KOPT-K1 (cell line): ENCODE measurements at regions not wholly inside any gene's neighbourhood (a gene's known extent, or its start where the extent isn't known, plus 50 kb on each side); places are given as distances from the start of the nearest gene placed in this dataset.

Source experiments
- H3K27ac ChIP-seq: fragments of 200-600 bp; sonication (generic); 2 replicates; pipeline ENCODE4 v1.5.1; 2016; ENCODE audit warnings: antibody characterized with exemption, mild to moderate bottlenecking, low read depth, low read length; ENCODE audit not compliant: poor library complexity, severe bottlenecking
- H3K36me3 ChIP-seq: fragments of 200-600 bp; sonication (generic); 2 replicates; pipeline ENCODE4 v1.5.1; 2017; ENCODE audit warnings: antibody characterized with exemption, mild to moderate bottlenecking, low read length, moderate library complexity; ENCODE audit not compliant: insufficient read depth
- H3K9me3 ChIP-seq: fragments of 200-600 bp; sonication (generic); 2 replicates; pipeline ENCODE4 v1.5.1; 2017; ENCODE audit warnings: antibody characterized with exemption, low read length, mild to moderate bottlenecking; ENCODE audit not compliant: insufficient read depth, poor library complexity, severe bottlenecking

- Histone ChIP-seq H3K9me3 (no peaks in the 10 kb centered on the region), H3K36me3 (no peaks in the 10 kb centered on the region), H3K27ac (no peak overlapping the region)
Measured at GRCh38 chr7:46296526-46296925, 375.5 kb upstream of the IGFBP3 start.

DNA sequence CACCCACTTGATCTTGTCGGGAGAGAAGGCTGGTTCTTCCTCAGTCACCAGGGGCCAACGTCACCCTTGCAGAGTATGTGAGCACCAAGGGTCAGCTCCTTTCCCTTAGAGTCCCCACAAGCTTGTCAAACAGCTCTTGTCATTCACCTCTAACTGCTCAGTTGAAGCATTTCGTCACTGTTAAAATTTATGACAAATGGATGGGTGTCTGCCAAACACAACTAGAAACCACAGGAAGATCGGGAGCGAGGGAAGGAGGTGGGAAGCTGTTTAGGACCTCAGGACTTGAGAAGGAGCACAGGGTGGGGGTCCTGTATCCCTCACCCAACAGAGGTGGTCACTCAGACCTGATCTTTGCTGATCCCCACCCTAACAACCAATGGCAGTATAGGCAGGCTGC, 373.3 kb upstream of the IGFBP3 start:
- no peaks in the 10 kb centered on the region for H3K36me3 ChIP-seq
- H3K27ac ChIP-seq = no peak overlapping the region
- no peaks in the 10 kb centered on the region for H3K9me3 ChIP-seq

- Histone ChIP-seq H3K27ac (no peak overlapping the region), H3K36me3 (no peaks in the 10 kb centered on the region), H3K9me3 (no peaks in the 10 kb centered on the region)
Measured at GRCh38 chr7:46292741-46293140, 371.7 kb upstream of the IGFBP3 start.

DNA sequence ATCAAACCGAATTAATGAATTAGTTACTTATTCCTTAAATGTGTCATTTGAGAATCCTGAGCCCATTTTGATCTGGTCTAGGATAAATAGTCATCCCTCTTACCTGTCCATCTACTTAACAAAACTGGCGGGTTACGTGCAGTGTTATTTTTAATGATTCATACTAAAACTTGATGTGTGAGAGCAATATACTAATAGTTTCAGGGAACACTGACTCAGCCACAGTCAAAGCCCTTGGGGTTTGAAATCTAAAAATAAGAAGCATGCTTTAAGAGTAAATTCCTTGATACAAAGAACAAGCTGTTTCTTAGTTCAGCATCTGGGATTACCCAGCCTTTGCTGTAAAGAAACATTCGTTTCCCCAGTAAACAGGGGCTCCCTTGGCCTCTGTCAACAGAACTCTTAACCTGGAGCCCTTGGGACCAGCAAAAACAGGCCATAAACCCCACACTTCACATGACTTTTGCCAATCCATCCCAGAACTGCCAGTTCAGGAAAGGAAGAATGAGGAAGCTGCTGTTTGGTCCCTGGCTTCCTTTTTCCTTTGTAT, 370.6 kb upstream of the IGFBP3 start:
- Histone ChIP-seq H3K27ac (no peak overlapping the region), H3K36me3 (no peaks in the 10 kb centered on the region), H3K9me3 (no peaks in the 10 kb centered on the region)

GRCh38 chr7:46291050-46291438, 370.0 kb upstream of the IGFBP3 start:
- H3K27ac ChIP-seq = no peak overlapping the region

GRCh38 chr7:46290374-46291049, 369.4 kb upstream of the IGFBP3 start:
- Histone ChIP-seq H3K36me3 (no peaks in the 10 kb centered on the region), H3K27ac (no peak overlapping the region), H3K9me3 (no peaks in the 10 kb centered on the region)

More at GRCh38 chr7:46291050-46291438, 370.0 kb upstream of the IGFBP3 start:
- Histone ChIP-seq H3K36me3 (no peaks in the 10 kb centered on the region), H3K9me3 (no peaks in the 10 kb centered on the region)

GRCh38 chr7:46288861-46289260, 367.8 kb upstream of the IGFBP3 start:
- no peak overlapping the region for H3K27ac ChIP-seq
- H3K36me3 ChIP-seq = no peaks in the 10 kb centered on the region
- no peaks in the 10 kb centered on the region for H3K9me3 ChIP-seq

DNA sequence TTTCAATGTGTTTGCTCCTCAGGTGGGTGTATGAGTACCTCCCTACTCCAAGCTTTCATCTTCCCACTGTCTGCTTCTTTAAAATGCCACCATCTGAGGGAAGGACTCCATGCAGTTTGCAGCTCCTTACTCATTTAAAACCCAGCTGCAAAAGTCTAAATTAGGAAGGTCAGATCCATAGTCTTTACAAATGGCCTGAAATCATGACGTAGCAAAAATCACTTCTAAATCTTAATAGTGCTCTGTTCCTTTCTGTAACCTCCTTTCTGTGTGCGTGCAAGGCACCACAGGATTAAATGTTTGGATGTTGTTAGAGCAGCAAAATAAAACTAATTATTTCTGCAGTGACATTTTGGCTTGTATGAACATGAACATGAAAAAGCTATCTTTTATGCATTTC, 366.9 kb upstream of the IGFBP3 start:
- Histone ChIP-seq H3K27ac (no peak overlapping the region), H3K36me3 (no peaks in the 10 kb centered on the region), H3K9me3 (no peaks in the 10 kb centered on the region)

GRCh38 chr7:46286957-46287356, 365.9 kb upstream of the IGFBP3 start:
- Histone ChIP-seq H3K9me3 (no peaks in the 10 kb centered on the region), H3K27ac (no peak overlapping the region), H3K36me3 (no peaks in the 10 kb centered on the region)

DNA sequence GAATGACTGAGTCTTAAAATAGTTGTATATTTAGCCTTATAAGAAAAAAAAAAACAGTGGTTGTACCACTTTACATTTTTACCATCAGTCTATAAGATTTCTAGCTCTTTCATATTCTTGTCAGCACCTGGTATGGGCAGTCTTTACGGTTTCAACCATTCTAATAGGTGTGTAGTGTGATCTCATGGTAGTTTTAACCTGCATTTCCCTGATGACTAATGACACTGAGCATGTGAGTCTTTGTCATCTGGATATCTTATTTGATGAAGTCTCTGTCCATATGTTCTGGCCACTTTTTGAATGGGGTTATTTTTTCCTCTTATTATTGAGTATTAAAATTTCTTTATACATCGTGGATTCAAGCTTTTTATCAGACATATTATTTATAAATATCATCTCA, 365.3 kb upstream of the IGFBP3 start:
- Histone ChIP-seq H3K36me3 (no peaks in the 10 kb centered on the region), H3K9me3 (no peaks in the 10 kb centered on the region), H3K27ac (no peak overlapping the region)

DNA sequence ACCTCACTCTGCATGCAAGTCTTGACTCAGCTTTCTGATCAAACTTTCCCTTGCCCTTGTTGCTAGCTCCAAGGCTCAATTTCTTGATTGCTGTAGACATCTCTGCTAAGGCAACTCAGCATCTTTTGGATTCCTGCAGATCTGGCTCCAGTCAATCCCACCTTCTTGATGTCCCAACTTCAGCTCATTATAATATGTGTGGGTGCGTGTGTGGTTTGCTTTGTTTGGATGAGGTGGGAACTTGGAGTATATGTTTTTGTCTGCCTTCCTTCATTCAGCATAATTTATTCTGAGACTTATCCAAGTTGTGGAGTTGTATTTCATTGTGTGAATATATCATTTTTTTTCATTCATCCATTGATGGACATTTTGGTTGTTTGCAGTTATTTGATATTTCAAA, 364.8 kb upstream of the IGFBP3 start:
- no peak overlapping the region for H3K27ac ChIP-seq
- no peaks in the 10 kb centered on the region for H3K9me3 ChIP-seq
- H3K36me3 ChIP-seq = no peaks in the 10 kb centered on the region

GRCh38 chr7:46283852-46284251, 362.8 kb upstream of the IGFBP3 start:
- Histone ChIP-seq H3K9me3 (no peaks in the 10 kb centered on the region), H3K36me3 (no peaks in the 10 kb centered on the region), H3K27ac (no peak overlapping the region)

- H3K36me3 ChIP-seq = no peaks in the 10 kb centered on the region
- H3K27ac ChIP-seq = no peak overlapping the region
- no peaks in the 10 kb centered on the region for H3K9me3 ChIP-seq
Measured at GRCh38 chr7:46282155-46282554, 361.1 kb upstream of the IGFBP3 start.

GRCh38 chr7:46281071-46281470, 360.0 kb upstream of the IGFBP3 start:
- no peaks in the 10 kb centered on the region for H3K9me3 ChIP-seq
- H3K36me3 ChIP-seq = no peaks in the 10 kb centered on the region
- H3K27ac ChIP-seq = no peak overlapping the region

- H3K9me3 ChIP-seq = no peaks in the 10 kb centered on the region
- no peaks in the 10 kb centered on the region for H3K36me3 ChIP-seq
- no peak overlapping the region for H3K27ac ChIP-seq
Measured at GRCh38 chr7:46279290-46279689, 358.2 kb upstream of the IGFBP3 start.

GRCh38 chr7:46264646-46265045, 343.6 kb upstream of the IGFBP3 start:
- H3K36me3 ChIP-seq = no peaks in the 10 kb centered on the region

More at GRCh38 chr7:46264646-46265045, 343.6 kb upstream of the IGFBP3 start:
- Histone ChIP-seq H3K9me3 (peaks cover 7% of the 10 kb centered on the region), H3K27ac (no peak overlapping the region)
